Right atrium auricular region (tissue), 2 donors: ENCODE measurements at regions not wholly inside any gene's neighbourhood (a gene's known extent, or its start where the extent isn't known, plus 50 kb on each side); places are given as distances from the start of the nearest gene placed in this dataset.

ENCODE experiments used
- DNase-seq: peaks from one replicate; pipeline ENCODE4 v3.0.0-alpha.2; 2019; ENCODE audit warnings: low spot score
- H3K27ac ChIP-seq, 2 donors: fragments of 200-600 bp; sonication (generic); 1 replicate in 1 of 2; 2 replicates in 1 of 2; pipeline ENCODE4 v1.5.1; 2016 to 2019
- H3K27me3 ChIP-seq, 2 donors: fragments of 200-600 bp; sonication (generic); one replicate each; pipeline versions ENCODE4 v1.5.1 to v1.6.0; 2017 to 2019
- H3K36me3 ChIP-seq: fragments of 200-600 bp; sonication (generic); one replicate; pipeline ENCODE4 v1.5.1; 2016
- H3K4me1 ChIP-seq, 2 donors: fragments of 200-600 bp; sonication (generic); one replicate each; pipeline versions ENCODE4 v1.5.1 to v1.6.0; 2017 to 2019
- H3K4me3 ChIP-seq, 2 donors: fragments of 200-600 bp; sonication (generic); 1 replicate in 1 of 2; 2 replicates in 1 of 2; pipeline ENCODE4 v1.5.1; 2017 to 2019; ENCODE audit warnings: mild to moderate bottlenecking in 1 of 2, moderate library complexity in 1 of 2
- H3K9me3 ChIP-seq, 2 donors: fragments of 200-600 bp; sonication (generic); one replicate each; pipeline ENCODE4 v1.5.1; 2019
- CTCF ChIP-seq, 2 donors: fragments of 200-600 bp; sonication (generic); IDR thresholded peaks; one replicate each; pipeline ENCODE4 v1.5.1; 2019; ENCODE audit warnings: antibody characterized with exemption in 2 of 2

- Histone ChIP-seq H3K36me3 (no peaks in the 10 kb centered on the region), H3K27ac (no peak overlapping the region), H3K27me3 (no peaks in the 10 kb centered on the region), H3K9me3 (no peaks in the 10 kb centered on the region), H3K4me1 (no peaks in the 10 kb centered on the region), H3K4me3 (no peak overlapping the region)
- DNase-seq: no peak
- TF ChIP-seq CTCF (IDR thresholded peaks at IDR 0.05): no peak
Measured at GRCh38 chr4:12584116-12584875, 899.8 kb downstream of the RAB28 start.

DNA sequence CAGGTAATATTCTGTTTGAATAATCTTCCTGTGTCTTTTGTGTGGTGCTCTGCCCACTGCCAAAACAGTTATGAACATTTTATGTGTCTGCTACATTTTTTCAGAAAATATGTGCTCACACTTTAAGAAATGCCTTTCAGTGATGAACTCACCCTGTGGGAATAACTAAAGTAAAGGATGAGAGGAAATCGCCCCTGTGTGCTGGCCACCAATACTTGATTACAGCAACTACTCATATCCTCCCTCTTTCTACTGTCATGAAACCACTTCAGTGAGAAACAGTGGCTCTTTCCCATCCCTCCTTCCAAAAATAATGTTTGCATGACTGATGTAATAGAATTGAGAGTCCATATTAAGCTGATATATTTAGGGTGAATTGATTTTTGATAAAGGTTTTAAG, 900.9 kb downstream of the RAB28 start:
- no peaks in the 10 kb centered on the region for H3K36me3 ChIP-seq
- no peak for DNase-seq
- H3K4me1 ChIP-seq: no peaks in the 10 kb centered on the region
- no peak overlapping the region for H3K4me3 ChIP-seq
- no peaks in the 10 kb centered on the region for H3K27me3 ChIP-seq
- H3K9me3 ChIP-seq: no peaks in the 10 kb centered on the region
- H3K27ac ChIP-seq: no peak overlapping the region
- no peak for TF ChIP-seq CTCF (IDR thresholded peaks at IDR 0.05)

DNA sequence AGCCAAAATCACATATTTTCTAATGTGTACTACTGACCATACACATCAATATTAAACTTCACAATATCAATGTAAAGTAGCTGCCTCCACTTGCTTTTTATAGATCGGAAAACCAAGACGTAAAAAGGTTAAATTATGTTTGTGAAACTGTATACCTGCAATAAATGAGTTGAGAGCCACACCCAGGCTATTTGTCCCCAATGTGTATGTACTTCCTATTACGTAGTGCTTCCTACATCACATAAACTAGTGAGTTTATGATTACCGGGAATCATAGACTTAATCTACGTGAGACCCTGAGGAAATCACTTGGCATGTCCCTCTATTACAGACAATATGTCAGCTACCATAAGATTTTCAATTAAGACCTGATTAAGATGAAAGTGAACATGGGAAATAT, 903.4 kb downstream of the RAB28 start:
- Histone ChIP-seq H3K9me3 (no peaks in the 10 kb centered on the region), H3K4me1 (peaks cover 0 to 6% of the 10 kb centered on the region in 2 donors), H3K36me3 (no peaks in the 10 kb centered on the region), H3K27me3 (no peaks in the 10 kb centered on the region), H3K4me3 (no peak overlapping the region), H3K27ac (no peak overlapping the region)
- no peak for TF ChIP-seq CTCF (IDR thresholded peaks at IDR 0.05)
- no peak for DNase-seq

DNA sequence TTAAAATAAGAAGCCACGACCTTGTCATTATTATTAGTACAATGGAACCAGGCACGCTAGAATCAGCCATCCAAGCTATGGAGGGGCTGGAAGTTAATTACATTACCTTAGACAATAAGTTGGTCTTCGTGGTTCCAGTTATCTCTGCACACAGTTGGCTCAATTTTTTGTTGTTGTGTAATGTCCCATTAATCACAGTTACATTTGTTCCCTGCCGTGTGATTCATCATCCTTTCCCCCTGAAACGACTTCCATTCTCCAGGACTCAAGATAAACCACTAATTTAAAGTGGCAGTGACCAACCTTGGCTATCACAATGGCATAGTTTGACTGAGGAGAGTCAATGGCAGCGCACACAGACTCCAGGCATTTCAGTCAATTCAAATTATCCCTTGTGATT, 905.0 kb downstream of the RAB28 start:
- no peaks in the 10 kb centered on the region for H3K36me3 ChIP-seq
- H3K9me3 ChIP-seq: no peaks in the 10 kb centered on the region
- H3K4me1 ChIP-seq: peaks cover 0 to 6% of the 10 kb centered on the region in 2 donors
- no peak overlapping the region for H3K27ac ChIP-seq
- TF ChIP-seq CTCF (IDR thresholded peaks at IDR 0.05): no peak
- DNase-seq: no peak
- no peaks in the 10 kb centered on the region for H3K27me3 ChIP-seq
- no peak overlapping the region for H3K4me3 ChIP-seq

GRCh38 chr4:12576409-12576808, 907.7 kb downstream of the RAB28 start:
- no peak for DNase-seq
- no peaks in the 10 kb centered on the region for H3K9me3 ChIP-seq
- TF ChIP-seq CTCF (IDR thresholded peaks at IDR 0.05): no peak

DNA sequence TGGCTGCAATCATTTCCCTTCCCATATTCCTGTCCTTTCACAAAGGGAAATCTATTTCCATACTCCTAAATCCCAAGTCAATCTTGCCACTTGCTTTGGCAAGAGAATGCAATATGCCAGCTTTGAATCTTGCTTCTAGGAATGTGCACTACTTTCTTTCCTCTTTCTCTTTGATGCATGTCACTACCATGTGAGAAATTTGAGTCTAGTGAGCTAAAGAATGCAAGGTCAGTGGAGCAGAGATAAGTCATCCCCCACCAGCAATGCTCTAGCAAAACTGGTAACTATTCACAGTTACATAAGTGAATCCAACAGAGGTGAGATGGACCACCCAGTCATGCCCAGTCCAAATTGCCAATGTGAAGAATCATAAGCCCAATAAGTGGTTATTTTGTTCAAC, 910.4 kb downstream of the RAB28 start:
- DNase-seq: no peak
- TF ChIP-seq CTCF (IDR thresholded peaks at IDR 0.05): no peak
- peaks cover 0 to 6% of the 10 kb centered on the region in 2 donors for H3K4me1 ChIP-seq

More at GRCh38 chr4:12576409-12576808, 907.7 kb downstream of the RAB28 start:
- Histone ChIP-seq H3K4me1 (peaks cover 0 to 6% of the 10 kb centered on the region in 2 donors), H3K36me3 (no peaks in the 10 kb centered on the region), H3K27me3 (no peaks in the 10 kb centered on the region), H3K27ac (no peak overlapping the region), H3K4me3 (no peak overlapping the region)

More for the DNA sequence above, 910.4 kb downstream of the RAB28 start:
- H3K4me3 ChIP-seq: no peak overlapping the region
- no peaks in the 10 kb centered on the region for H3K27me3 ChIP-seq
- H3K9me3 ChIP-seq: no peaks in the 10 kb centered on the region
- no peak overlapping the region for H3K27ac ChIP-seq
- H3K36me3 ChIP-seq: no peaks in the 10 kb centered on the region
